CD14-positive monocyte (primary cell): ENCODE measurements at regions not wholly inside any gene's neighbourhood (a gene's known extent, or its start where the extent isn't known, plus 50 kb on each side); places are given as distances from the start of the nearest gene placed in this dataset.

Source experiments
- DNase-seq, 3 donors: peaks; one replicate each; pipeline ENCODE4 v3.0.0-alpha.2; 2011 to 2022
- H2AFZ ChIP-seq: 2 replicates; pipeline ENCODE4 v1.6.0; 2012; ENCODE audit warnings: mild to moderate bottlenecking, low read depth, low read length, inconsistent platforms; ENCODE audit not compliant: insufficient read depth, poor library complexity, severe bottlenecking
- H3K27ac ChIP-seq, 2 donors: 1 replicate in 1 of 2; 2 replicates in 1 of 2; pipeline ENCODE4 v1.5.1; 2012 to 2013; ENCODE audit warnings: low read length in 2 of 2, control low read depth in 1 of 2, inconsistent platforms in 1 of 2, low read depth in 1 of 2, mild to moderate bottlenecking in 1 of 2
- H3K27me3 ChIP-seq, 2 donors: one replicate each; pipeline versions ENCODE4 v1.6.0 to v1.6.1; 2011 to 2013; ENCODE audit warnings: low read length in 2 of 2; ENCODE audit not compliant: control insufficient read depth in 2 of 2, insufficient read depth in 2 of 2
- H3K36me3 ChIP-seq, 2 donors: replicated peaks in 1 of 2; 1 replicate in 1 of 2; 2 replicates in 1 of 2; pipeline versions ENCODE4 v1.5.1 to v1.6.1; 2012 to 2013; ENCODE audit warnings: low read length in 2 of 2, control low read depth in 1 of 2, inconsistent platforms in 1 of 2, mild to moderate bottlenecking in 1 of 2; ENCODE audit not compliant: insufficient read depth in 2 of 2, control insufficient read depth in 1 of 2
- H3K4me1 ChIP-seq, 2 donors: 1 replicate in 1 of 2; 2 replicates in 1 of 2; pipeline versions ENCODE4 v1.5.1 to v1.6.1; 2012 to 2013; ENCODE audit warnings: low read length in 2 of 2, control low read depth in 1 of 2, inconsistent platforms in 1 of 2, mild to moderate bottlenecking in 1 of 2, moderate library complexity in 1 of 2; ENCODE audit not compliant: insufficient read depth in 2 of 2, control insufficient read depth in 1 of 2
- H3K4me2 ChIP-seq: replicated peaks from 2 replicates; pipeline ENCODE3; 2012; ENCODE audit warnings: low read length, moderate library complexity, mild to moderate bottlenecking; ENCODE audit not compliant: poor library complexity, severe bottlenecking; ENCODE audit errors: extremely low read depth
- H3K4me3 ChIP-seq, 3 experiments: fragments of 200-600 bp in 1 of 3; sonication (generic) in 1 of 3; replicated peaks in 1 of 3; 1 replicate in 2 of 3; 2 replicates in 1 of 3; pipeline ENCODE4 v1.5.1; 2011 to 2013; ENCODE audit warnings: low read length in 3 of 3, mild to moderate bottlenecking in 3 of 3, control low read depth in 2 of 3, low read depth in 2 of 3, inconsistent platforms in 1 of 3, moderate library complexity in 1 of 3
- H3K79me2 ChIP-seq: 2 replicates; pipeline ENCODE4 v1.6.0; 2012; ENCODE audit warnings: mild to moderate bottlenecking, control low read depth, inconsistent platforms, low read length, moderate library complexity; ENCODE audit not compliant: insufficient read depth
- H3K9ac ChIP-seq: 2 replicates; pipeline ENCODE4 v1.6.0; 2017; ENCODE audit warnings: low read length, mild to moderate bottlenecking; ENCODE audit not compliant: insufficient read depth, poor library complexity, severe bottlenecking
- H3K9me3 ChIP-seq, 2 donors: replicated peaks in 1 of 2; 1 replicate in 1 of 2; 2 replicates in 1 of 2; pipeline versions ENCODE4 v1.5.1 to v1.6.1; 2012 to 2013; ENCODE audit warnings: low read length in 2 of 2, control low read depth in 1 of 2; ENCODE audit not compliant: control insufficient read depth in 1 of 2, insufficient read depth in 1 of 2
- H4K20me1 ChIP-seq: 2 replicates; pipeline ENCODE4 v1.6.0; 2012; ENCODE audit warnings: mild to moderate bottlenecking, low read length, control low read depth, moderate library complexity; ENCODE audit not compliant: insufficient read depth
- H3K27ac Mint-ChIP-seq, 7 donors: one replicate each; pipeline ENCODE4 v1.8.0; 2020; ENCODE audit warnings: mild to moderate bottlenecking in 7 of 7, mixed read lengths in 7 of 7, moderate library complexity in 6 of 7, inconsistent platforms in 2 of 7
- H3K27me3 Mint-ChIP-seq, 3 donors: one replicate each; pipeline ENCODE4 v1.8.0; 2021 to 2022; ENCODE audit warnings: low read depth in 3 of 3, mild to moderate bottlenecking in 3 of 3, mixed read lengths in 3 of 3, moderate library complexity in 3 of 3, inconsistent platforms in 1 of 3
- H3K36me3 Mint-ChIP-seq, 2 donors: one replicate each; pipeline ENCODE4 v1.8.0; 2020; ENCODE audit warnings: mixed read lengths in 2 of 2, inconsistent platforms in 1 of 2, mild to moderate bottlenecking in 1 of 2
- H3K4me1 Mint-ChIP-seq: one replicate; pipeline ENCODE4 v1.8.0; 2020; ENCODE audit warnings: mild to moderate bottlenecking, mixed read lengths
- H3K4me3 Mint-ChIP-seq, 2 donors: one replicate each; pipeline ENCODE4 v1.8.0; 2020; ENCODE audit warnings: mild to moderate bottlenecking in 2 of 2, mixed read lengths in 2 of 2, moderate library complexity in 1 of 2
- H3K9me3 Mint-ChIP-seq, 7 donors: one replicate each; pipeline ENCODE4 v1.8.0; 2020 to 2022; ENCODE audit warnings: mixed read lengths in 7 of 7, mild to moderate bottlenecking in 6 of 7, moderate library complexity in 6 of 7, inconsistent platforms in 2 of 7
- WGBS: methylation state at CpG from one replicate; pipeline ENCODE4 v1.1.5; 2013; ENCODE audit warnings: missing lambda C conversion rate; ENCODE audit not compliant: insufficient coverage; 5-methylcytosine and 5-hydroxymethylcytosine counted together
- intact Hi-C, 2 donors: fragments of 100-400 bp; cut with micrococcal nuclease; formaldehyde crosslinking; loops; one replicate each; pipeline versions ENCODE4 v1.15.0 to v1.15.1; 2023
- TF ChIP-seq, protein P1 (sequence below): fragments of 200-600 bp; IDR thresholded peaks from one replicate; pipeline ENCODE4 v1.8.0; 2022; ENCODE audit warnings: antibody characterized with exemption, mild to moderate bottlenecking

DNA sequence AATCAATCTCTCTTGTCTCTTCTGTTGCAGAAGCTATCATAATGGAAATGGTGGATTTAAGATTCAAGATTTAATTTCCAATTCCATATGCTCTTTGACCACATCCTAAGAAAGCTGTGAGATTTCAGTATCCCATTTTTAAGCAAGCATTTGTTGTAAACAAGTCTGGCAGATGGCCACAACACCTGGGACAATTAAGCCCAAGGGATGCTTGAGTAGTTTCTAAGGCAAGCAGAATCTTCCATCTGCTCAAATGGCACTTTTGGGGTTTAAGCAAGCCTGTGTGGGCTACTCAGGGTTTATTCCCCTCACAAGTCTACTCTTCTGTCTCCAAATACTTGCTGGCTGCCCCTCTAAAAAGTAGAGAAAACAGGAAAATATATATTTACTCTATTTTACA, 304.7 kb upstream of the SYT1 start:
- no peak overlapping the region for H3K27ac Mint-ChIP-seq
- no peak overlapping the region for H3K27ac ChIP-seq
- no peaks in the 10 kb centered on the region for H3K4me1 ChIP-seq
- H3K4me1 Mint-ChIP-seq: no peaks in the 10 kb centered on the region
- no peak overlapping the region for H3K4me2 ChIP-seq
- H4K20me1 ChIP-seq: no peaks in the 10 kb centered on the region
- H3K36me3 ChIP-seq: no peaks in the 10 kb centered on the region
- no peaks in the 10 kb centered on the region for H3K9me3 Mint-ChIP-seq
- no peak overlapping the region for H3K9ac ChIP-seq
- H3K27me3 ChIP-seq: no peaks in the 10 kb centered on the region
- DNase-seq: no peak
- H3K27me3 Mint-ChIP-seq: no peaks in the 10 kb centered on the region
- H3K79me2 ChIP-seq: no peaks in the 10 kb centered on the region
- TF ChIP-seq, protein P1, sequence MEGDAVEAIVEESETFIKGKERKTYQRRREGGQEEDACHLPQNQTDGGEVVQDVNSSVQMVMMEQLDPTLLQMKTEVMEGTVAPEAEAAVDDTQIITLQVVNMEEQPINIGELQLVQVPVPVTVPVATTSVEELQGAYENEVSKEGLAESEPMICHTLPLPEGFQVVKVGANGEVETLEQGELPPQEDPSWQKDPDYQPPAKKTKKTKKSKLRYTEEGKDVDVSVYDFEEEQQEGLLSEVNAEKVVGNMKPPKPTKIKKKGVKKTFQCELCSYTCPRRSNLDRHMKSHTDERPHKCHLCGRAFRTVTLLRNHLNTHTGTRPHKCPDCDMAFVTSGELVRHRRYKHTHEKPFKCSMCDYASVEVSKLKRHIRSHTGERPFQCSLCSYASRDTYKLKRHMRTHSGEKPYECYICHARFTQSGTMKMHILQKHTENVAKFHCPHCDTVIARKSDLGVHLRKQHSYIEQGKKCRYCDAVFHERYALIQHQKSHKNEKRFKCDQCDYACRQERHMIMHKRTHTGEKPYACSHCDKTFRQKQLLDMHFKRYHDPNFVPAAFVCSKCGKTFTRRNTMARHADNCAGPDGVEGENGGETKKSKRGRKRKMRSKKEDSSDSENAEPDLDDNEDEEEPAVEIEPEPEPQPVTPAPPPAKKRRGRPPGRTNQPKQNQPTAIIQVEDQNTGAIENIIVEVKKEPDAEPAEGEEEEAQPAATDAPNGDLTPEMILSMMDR: no peak
- H2AFZ ChIP-seq: no peak overlapping the region
- no peaks in the 10 kb centered on the region for H3K9me3 ChIP-seq
- no peaks in the 10 kb centered on the region for H3K36me3 Mint-ChIP-seq
- intact Hi-C loops: no loop called here
- no peak overlapping the region for H3K4me3 ChIP-seq
- no peak overlapping the region for H3K4me3 Mint-ChIP-seq

DNA sequence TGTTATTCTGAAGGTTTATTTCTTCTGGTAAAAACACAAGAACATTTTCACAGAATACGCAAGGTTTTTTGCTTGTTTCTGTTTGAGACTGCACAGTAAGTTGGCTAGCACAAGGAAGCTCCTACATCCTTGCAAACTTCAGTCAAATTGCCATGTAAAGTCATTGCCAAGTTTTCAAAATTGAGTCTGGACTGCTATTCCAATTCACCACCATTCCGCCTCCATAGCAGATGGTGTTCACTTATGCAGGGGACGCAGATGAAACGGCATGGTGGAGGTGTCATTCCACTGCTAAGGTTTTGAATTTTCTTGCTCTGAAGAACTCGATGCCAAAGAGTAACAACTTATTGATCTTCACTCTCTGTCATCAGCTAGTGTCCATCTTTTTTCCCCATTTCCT, 303.9 kb upstream of the SYT1 start:
- Histone ChIP-seq H4K20me1 (no peaks in the 10 kb centered on the region), H3K4me2 (no peak overlapping the region), H3K4me1 (no peaks in the 10 kb centered on the region), H2AFZ (no peak overlapping the region), H3K79me2 (no peaks in the 10 kb centered on the region), H3K9me3 (no peaks in the 10 kb centered on the region), H3K27ac (no peak overlapping the region), H3K4me3 (no peak overlapping the region), H3K27me3 (no peaks in the 10 kb centered on the region), H3K9ac (no peak overlapping the region), H3K36me3 (no peaks in the 10 kb centered on the region)
- no peak overlapping the region for H3K4me3 Mint-ChIP-seq
- intact Hi-C loops: no loop called here
- no peaks in the 10 kb centered on the region for H3K4me1 Mint-ChIP-seq
- no peak overlapping the region for H3K27ac Mint-ChIP-seq
- TF ChIP-seq, protein P1: no peak
- 96% methylated on average over 3 of the region's 5 CpGs for WGBS
- no peaks in the 10 kb centered on the region for H3K9me3 Mint-ChIP-seq
- DNase-seq: no peak
- H3K36me3 Mint-ChIP-seq: no peaks in the 10 kb centered on the region
- no peaks in the 10 kb centered on the region for H3K27me3 Mint-ChIP-seq
